ENCODE measurements at regions not wholly inside any gene's neighbourhood (a gene's known extent, or its start where the extent isn't known, plus 50 kb on each side); places are given as distances from the start of the nearest gene placed in this dataset.

DNA sequence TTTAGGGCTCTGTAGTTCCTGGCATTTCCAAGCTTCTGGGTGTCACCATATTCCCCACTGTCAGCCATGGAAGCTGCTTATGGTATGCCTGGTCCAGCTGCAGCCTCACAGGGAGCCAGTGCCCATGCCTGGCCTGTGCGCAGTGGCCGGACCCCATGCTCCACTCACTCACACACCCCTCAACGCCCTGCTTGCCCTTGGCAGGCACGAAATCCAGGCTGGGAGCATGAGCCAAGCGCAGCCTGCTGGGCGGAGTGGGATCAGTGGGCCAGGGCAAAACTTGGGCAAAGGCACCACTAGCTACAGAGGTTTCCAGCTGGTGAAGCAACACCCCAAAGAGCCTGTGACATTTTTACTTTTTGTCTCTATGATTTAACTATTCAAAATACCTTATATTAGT is 520.4 kb downstream of the RWDD3 start:
- ChIA-PET CTCF (no interaction called here), POLR2A (no interaction called here)
- no peaks in the 10 kb centered on the region for H3K36me3 Mint-ChIP-seq (ENCODE audit: low read depth)
- DNase-seq (no peak), ATAC-seq (ENCODE audit: poor library complexity) (no peak)
- Histone ChIP-seq H3K27me3 (ENCODE audit: control insufficient read depth in 1 of 2, insufficient read depth in 2 of 2, low read length in 2 of 2) (no peaks in the 10 kb centered on the region), H3K4me3 (ENCODE audit: low read length) (no peak overlapping the region), H3K36me3 (ENCODE audit: insufficient read depth, low read length) (no peaks in the 10 kb centered on the region), H3K9me3 (ENCODE audit: control insufficient read depth in 1 of 2, insufficient read depth in 1 of 2, low read length in 2 of 2) (peaks cover 20 to 23% of the 10 kb centered on the region in 2 experiments), H3K27ac (ENCODE audit: low read depth in 1 of 2, low read length in 2 of 2) (no peak overlapping the region), H3K4me1 (ENCODE audit: insufficient read depth, low read length) (no peaks in the 10 kb centered on the region)
- no peaks in the 10 kb centered on the region for H3K27me3 Mint-ChIP-seq
- H3K27ac Mint-ChIP-seq = no peak overlapping the region
- TF ChIP-seq, protein P1, sequence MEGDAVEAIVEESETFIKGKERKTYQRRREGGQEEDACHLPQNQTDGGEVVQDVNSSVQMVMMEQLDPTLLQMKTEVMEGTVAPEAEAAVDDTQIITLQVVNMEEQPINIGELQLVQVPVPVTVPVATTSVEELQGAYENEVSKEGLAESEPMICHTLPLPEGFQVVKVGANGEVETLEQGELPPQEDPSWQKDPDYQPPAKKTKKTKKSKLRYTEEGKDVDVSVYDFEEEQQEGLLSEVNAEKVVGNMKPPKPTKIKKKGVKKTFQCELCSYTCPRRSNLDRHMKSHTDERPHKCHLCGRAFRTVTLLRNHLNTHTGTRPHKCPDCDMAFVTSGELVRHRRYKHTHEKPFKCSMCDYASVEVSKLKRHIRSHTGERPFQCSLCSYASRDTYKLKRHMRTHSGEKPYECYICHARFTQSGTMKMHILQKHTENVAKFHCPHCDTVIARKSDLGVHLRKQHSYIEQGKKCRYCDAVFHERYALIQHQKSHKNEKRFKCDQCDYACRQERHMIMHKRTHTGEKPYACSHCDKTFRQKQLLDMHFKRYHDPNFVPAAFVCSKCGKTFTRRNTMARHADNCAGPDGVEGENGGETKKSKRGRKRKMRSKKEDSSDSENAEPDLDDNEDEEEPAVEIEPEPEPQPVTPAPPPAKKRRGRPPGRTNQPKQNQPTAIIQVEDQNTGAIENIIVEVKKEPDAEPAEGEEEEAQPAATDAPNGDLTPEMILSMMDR (IDR thresholded peaks at IDR 0.05) = no peak
- H3K9me3 Mint-ChIP-seq = peaks cover 12% of the 10 kb centered on the region
- no peaks in the 10 kb centered on the region for H3K4me1 Mint-ChIP-seq (ENCODE audit: low read depth)
- intact Hi-C loops (cut with DNase I, micrococcal nuclease) = no loop called here
- no peak overlapping the region for H3K4me3 Mint-ChIP-seq

DNA sequence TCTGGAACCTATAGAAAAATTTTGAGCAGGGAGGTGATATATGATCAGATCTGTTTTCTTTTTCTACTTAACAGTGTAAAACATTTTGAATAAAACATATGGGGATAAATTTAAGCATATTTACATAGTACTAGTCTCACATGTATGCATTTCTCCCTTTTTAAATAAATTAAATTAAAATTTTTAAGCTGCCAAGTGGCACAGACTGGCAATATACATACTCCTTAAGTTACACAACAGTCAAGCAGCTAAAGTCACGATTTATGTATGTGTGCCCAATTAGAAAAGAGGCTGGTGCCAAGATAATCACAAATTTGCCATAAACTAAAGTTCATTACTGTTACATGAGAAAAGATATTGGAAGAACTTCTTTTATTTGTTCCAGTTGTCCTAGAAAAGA is 532.0 kb downstream of the RWDD3 start:
- no peaks in the 10 kb centered on the region for H3K36me3 Mint-ChIP-seq (ENCODE audit: low read depth)
- ChIA-PET POLR2A (no interaction called here), CTCF (no interaction called here)
- peaks cover 13% of the 10 kb centered on the region for H3K9me3 Mint-ChIP-seq
- Histone ChIP-seq H3K9me3 (ENCODE audit: control insufficient read depth in 1 of 2, insufficient read depth in 1 of 2, low read length in 2 of 2) (peaks cover 0 to 7% of the 10 kb centered on the region in 2 experiments), H3K27ac (ENCODE audit: low read depth in 1 of 2, low read length in 2 of 2) (no peak overlapping the region), H3K4me3 (ENCODE audit: low read length) (no peak overlapping the region), H3K36me3 (ENCODE audit: insufficient read depth, low read length) (no peaks in the 10 kb centered on the region), H3K27me3 (ENCODE audit: control insufficient read depth in 1 of 2, insufficient read depth in 2 of 2, low read length in 2 of 2) (no peaks in the 10 kb centered on the region), H3K4me1 (ENCODE audit: insufficient read depth, low read length) (no peaks in the 10 kb centered on the region)
- no peak for ATAC-seq (ENCODE audit: poor library complexity)
- TF ChIP-seq, protein P1 (IDR thresholded peaks at IDR 0.05) = no peak
- H3K4me1 Mint-ChIP-seq (ENCODE audit: low read depth) = no peaks in the 10 kb centered on the region
- DNase-seq = no peak
- intact Hi-C loops (cut with DNase I, micrococcal nuclease) = no loop called here
- H3K27me3 Mint-ChIP-seq = no peaks in the 10 kb centered on the region
- no peak overlapping the region for H3K27ac Mint-ChIP-seq
- no peak overlapping the region for H3K4me3 Mint-ChIP-seq

DNA sequence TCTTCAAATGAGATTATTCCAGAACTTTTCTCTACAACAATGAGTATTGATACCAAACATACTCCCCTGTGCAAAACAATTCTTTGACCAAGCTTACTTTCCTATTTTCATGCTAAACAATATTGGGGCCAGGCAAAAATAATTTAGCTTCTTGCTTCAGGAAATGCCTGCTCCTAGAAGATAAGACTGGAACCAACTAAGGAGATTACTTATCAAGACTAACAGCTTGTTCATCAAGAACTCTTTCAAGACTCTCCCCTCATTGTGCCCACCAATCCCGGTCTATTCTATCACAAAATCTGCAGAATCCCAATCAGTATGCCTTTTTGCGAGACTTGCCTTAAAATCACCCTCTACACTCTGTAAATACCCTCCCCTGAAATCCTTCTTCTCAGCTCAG is 536.6 kb downstream of the RWDD3 start:
- Histone ChIP-seq H3K27me3 (ENCODE audit: control insufficient read depth in 1 of 2, insufficient read depth in 2 of 2, low read length in 2 of 2) (no peaks in the 10 kb centered on the region), H3K4me1 (ENCODE audit: insufficient read depth, low read length) (no peaks in the 10 kb centered on the region), H3K4me3 (ENCODE audit: low read length) (no peak overlapping the region), H3K36me3 (ENCODE audit: insufficient read depth, low read length) (no peaks in the 10 kb centered on the region), H3K9me3 (ENCODE audit: control insufficient read depth in 1 of 2, insufficient read depth in 1 of 2, low read length in 2 of 2) (peaks cover 0 to 3% of the 10 kb centered on the region in 2 experiments), H3K27ac (ENCODE audit: low read depth in 1 of 2, low read length in 2 of 2) (no peak overlapping the region)
- ATAC-seq (ENCODE audit: poor library complexity) (no peak), DNase-seq (no peak)
- CTCF ChIA-PET = no interaction called here
- Mint-ChIP-seq H3K4me1 (ENCODE audit: low read depth) (no peaks in the 10 kb centered on the region), H3K4me3 (no peak overlapping the region), H3K27me3 (no peaks in the 10 kb centered on the region), H3K9me3 (peaks cover 12% of the 10 kb centered on the region), H3K36me3 (ENCODE audit: low read depth) (no peaks in the 10 kb centered on the region), H3K27ac (no peak overlapping the region)
- POLR2A ChIA-PET = no interaction called here
- intact Hi-C loops (cut with DNase I, micrococcal nuclease) = no loop called here
- TF ChIP-seq, protein P1 (IDR thresholded peaks at IDR 0.05) = no peak
